NCI-H82 treated with DMSO at 0.1 percent for 48 hours (cell line): ENCODE measurements at regions not wholly inside any gene's neighbourhood (a gene's known extent, or its start where the extent isn't known, plus 50 kb on each side); places are given as distances from the start of the nearest gene placed in this dataset.

Experiments used
- DNase-seq: peaks from one replicate; lab custom pipeline; 2025; ENCODE audit not compliant: unreplicated experiment; lab: John Stamatoyannopoulos, UW

GRCh38 chr1:30516485-30516858 is 206.9 kb downstream of the MATN1 start:
- no peak for DNase-seq

DNA sequence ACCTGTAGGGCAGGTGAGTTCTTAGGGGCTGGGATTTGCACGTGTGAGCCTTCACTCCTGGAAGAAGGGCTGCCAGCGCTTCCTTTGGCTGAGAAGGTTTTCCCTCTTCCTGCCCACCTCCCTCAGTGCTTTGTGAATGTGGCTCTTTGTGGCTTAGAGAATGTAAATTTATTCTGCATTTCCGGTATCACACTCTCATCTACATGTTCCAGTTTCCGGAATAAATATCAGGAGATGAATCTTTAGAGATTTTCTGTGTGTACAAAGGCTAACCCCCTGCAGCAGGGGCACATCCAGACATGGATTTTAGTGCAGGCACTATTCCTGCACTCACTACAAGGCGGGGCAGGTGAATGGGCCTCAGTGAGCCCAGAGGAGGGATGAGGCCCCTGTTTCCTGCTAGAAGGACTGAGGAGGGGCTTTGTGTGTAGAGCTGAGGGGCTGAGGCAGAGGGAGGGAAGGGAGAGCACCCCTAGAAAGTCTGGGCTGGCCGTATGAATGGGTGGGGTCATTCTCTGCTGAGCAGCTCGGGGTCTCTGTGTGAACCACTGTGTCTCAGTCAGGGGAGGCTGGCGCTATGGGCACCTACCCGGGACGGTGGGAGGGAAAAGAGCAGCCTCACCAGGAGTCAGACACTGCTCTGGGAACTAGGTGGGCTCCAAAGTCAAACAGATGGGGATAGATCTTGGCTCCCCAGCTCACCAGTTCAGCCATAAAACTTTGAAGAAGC is 207.5 kb downstream of the MATN1 start:
- no peak for DNase-seq

- DNase-seq: no peak
Measured at GRCh38 chr1:30514945-30515344, 208.4 kb downstream of the MATN1 start.

DNA sequence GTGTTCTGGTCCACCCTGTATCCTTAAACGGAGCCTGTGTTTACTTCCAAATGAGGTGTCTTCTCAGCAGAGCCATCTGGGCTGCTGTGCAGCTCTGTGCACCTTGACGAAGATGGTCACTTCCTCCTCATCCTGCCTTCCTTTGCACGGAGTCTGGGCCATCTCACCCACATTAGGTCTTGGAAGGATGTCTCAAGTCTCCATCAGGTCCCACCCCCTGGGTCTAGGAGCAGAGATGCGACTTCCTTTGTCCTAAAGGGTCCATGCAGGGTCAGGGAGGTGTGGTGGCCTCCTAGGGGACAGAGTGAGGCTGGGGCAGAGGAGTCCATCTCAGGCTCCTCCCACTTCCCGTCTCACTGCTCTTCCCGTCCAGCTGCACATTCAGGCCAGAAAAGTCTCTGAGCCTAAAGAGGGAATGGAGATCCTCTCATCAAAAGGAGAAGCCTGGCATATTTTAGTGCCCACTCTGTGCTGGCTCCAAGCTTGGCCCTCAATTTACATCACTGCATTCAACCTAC is 209.2 kb downstream of the MATN1 start:
- DNase-seq: no peak

- DNase-seq: no peak
Measured at GRCh38 chr1:30513396-30514136, 209.8 kb downstream of the MATN1 start.

DNA sequence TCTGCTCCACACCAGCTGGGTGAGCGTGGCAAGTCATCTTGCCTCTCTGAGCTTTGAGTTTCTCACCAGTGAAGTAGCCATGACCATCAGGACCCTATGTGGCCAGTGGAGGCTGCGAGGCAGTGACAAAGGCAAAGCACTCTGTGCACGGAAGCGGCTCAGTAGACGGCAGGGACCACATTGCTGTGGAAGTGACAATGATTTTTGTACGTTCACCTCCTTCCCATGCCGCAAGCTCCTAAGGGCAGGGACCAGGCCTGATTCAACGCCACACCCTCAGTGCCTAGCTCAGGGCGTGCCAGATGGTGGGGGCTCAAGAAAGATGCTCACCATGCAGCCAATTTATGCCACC is 210.5 kb downstream of the MATN1 start:
- DNase-seq: no peak

DNA sequence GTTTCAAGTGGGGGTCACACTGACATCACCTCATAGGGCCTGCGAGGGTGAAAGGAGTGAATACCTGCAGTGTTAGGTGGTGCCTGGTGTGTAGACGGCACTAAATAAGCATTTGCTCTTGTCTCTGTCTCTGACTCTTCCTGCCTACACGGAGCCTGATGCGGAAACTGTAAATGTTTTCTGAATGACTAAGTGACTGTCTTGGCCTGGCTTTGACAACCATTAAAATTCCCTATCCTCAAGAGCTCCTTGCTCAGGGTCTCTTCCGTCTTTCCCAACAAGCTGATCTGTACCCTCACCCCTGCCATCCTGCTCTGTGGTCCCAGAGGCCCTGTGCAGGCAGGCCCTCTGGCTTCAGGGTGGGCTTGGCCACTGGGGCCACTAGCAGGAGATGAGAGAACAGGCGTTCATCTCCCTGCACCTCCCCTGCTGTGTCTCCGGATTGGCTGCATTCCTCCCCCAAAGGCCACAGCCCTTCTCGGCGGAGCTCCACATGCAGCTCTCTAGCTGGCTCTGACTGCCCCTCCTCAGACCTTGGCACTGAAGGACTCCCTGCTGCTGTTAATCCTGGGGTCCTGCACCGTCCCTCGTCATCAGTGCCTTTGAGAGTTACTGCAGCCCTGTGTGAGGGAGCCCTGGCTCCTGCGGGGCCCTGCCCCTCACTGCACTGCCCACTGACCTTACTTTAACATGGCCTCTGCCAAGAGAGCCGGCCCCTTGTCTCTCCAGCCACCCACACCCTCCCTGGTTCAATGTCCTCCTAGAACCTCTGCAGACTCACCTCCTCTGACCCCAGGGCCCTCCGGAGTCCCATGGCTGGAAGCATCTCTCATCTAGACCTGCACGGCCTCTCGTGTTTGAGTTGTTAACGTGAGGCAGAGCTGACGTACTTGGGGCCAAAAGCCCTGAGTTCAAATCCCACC is 211.1 kb downstream of the MATN1 start:
- no peak for DNase-seq

GRCh38 chr1:30511563-30511962 is 211.8 kb downstream of the MATN1 start:
- DNase-seq: no peak

DNA sequence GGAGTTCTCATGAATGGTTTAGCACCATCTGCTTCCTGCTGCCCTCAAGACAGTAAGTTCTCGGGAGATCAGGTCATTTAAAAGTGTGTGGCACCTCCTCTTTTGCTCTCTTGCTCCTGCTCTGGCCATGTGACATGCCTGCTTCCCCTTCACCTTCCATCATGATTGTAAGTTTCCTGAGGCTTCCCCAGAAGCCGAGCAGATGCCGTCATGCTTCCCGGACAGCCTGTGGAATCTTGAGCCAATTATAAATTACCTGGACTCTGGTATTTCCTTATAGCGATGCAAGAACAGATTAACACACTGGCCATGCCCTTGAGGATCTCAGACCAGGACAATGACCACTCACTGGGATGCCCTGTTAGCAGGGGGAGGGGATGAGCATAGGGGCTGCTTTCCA is 212.3 kb downstream of the MATN1 start:
- no peak for DNase-seq

- no peak for DNase-seq
Measured at GRCh38 chr1:30509670-30510069, 213.7 kb downstream of the MATN1 start.

- DNase-seq: no peak
Measured at GRCh38 chr1:30508611-30509010, 214.8 kb downstream of the MATN1 start.

GRCh38 chr1:30508175-30508448 is 215.3 kb downstream of the MATN1 start:
- no peak for DNase-seq

GRCh38 chr1:30507401-30508174 is 215.8 kb downstream of the MATN1 start:
- no peak for DNase-seq

- DNase-seq: no peak
Measured at GRCh38 chr1:30507016-30507312, 216.4 kb downstream of the MATN1 start.

- DNase-seq: no peak
Measured at GRCh38 chr1:30506291-30507015, 216.9 kb downstream of the MATN1 start.

DNA sequence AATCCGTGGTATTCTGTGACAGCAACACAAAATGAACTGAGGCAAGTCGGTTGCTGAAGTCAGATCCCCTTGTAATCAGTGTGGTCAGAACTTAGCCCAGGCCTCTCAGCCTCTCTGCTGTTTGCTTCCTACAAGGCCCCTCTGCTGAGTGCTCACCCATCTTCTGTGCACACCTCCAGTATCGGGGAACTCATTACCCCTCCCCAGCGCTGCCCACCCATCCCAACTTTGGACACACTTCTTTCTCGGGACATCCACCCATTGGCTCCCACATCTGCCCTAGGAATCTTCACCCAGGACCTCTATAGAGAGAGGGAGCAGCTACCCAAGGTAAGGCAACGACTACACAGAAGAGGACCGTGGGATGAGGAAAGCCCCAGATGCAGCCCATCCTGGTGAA is 217.5 kb downstream of the MATN1 start:
- no peak for DNase-seq

DNA sequence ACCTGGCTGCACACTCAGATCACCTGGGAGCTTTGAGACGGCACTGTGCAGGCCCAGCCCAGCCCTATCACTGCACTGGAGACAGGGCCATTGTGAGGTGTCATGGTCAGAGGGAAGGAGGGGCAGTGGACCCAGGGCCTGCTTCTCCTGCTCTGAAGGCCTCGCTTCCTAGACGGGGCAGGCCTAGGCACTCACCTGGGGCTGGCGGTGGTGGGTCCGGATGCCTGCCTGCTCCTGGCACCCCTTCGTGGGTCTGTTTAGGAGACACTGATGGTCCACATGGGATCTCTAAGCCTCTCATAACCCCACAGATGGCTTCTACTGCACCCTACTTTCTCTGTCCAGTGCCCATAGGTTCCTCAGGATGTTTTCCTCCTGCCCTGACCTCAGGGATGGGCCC is 230.9 kb downstream of the MATN1 start:
- DNase-seq: no peak

- DNase-seq: no peak
Measured at GRCh38 chr1:30491831-30492230, 231.6 kb downstream of the MATN1 start.

DNA sequence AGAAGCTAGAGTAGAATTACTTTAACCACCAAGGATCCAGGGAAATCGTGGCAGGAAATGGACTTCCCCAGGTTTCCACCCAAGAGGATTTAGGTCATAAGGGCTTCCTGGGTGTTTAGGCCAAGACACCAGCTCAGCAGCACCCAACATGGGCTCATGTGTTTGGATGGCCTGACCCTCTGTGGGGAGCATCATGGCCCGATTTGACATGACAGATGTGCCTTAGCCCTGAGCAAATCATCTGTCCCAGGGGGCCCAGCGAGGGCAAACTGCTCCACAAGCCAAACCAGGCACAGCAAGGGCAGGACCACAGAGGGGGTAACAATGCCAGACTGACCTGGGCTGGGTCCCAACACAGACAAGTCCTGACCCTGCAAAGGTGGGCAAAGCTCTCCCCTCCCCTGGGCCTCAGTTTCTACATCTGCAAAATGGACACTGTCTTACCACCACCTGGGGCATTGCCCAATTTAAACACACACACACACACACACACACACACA is 232.8 kb downstream of the MATN1 start:
- DNase-seq: no peak

DNA sequence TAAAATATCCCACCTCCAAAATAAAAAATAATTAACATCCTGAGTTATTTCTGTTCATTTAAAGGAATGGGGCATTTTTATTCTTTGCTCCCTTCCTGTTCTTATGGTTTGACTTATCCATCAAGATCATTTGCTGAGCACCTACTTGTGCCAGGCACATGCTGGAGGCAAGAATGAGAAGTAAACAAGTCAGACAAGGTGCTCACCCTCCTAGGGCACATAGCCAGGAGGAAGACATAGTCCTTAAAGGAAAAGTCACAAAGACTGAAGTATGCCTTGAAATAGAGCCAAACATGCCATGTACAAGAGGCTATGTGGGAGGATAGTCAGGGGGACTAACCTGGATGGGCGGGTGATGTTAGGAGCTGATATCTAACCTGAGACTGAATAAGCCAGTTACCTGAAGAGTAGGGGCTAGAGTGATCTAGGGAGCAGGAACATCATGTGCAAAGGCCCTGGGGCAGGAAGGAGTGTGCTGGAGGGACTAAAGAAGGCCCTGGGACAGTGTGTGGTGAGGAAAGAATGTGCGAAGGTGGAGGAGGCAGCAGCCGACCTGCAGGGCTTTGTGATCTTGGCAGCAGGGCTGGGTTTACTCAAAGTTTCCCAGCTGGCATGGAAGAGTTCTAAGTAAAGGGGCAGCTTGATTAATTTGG is 233.5 kb downstream of the MATN1 start:
- no peak for DNase-seq
